ENCODE measurements at regions not wholly inside any gene's neighbourhood (a gene's known extent, or its start where the extent isn't known, plus 50 kb on each side); places are given as distances from the start of the nearest gene placed in this dataset.

DNA sequence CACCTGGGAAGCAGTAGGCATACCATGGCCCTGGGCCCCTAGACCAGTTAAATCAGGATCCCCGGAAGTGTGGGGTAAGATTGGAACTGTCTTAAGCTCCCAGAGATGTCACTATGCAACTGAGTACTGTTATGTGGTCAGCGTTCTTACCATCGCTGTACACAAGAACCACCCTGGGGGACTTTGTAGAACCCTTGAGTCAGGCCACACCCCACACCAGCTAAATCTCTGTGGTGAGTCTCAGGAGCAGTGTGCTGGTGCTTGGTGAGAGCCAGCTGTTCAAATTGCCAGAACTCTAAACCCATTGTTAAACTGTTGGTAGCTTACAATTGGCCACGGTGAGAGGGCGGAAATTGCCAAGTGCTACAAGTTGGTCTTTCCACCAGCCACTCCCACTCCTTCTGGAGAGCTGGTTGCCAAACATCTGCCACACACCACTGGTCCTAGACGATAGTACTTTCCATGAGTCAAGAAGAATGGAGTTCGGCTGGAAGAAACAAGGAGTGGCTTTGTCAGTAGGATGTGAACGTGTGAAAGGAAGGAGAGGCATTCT lies 80.5 kb upstream of the SYNDIG1 start:
- no peak for DNase-seq (ENCODE audit: low read depth, low spot score)
- Histone ChIP-seq H3K4me3 (ENCODE audit: low read depth, low read length) (no peak overlapping the region), H3K27me3 (ENCODE audit: control insufficient read depth, insufficient read depth, low read length) (no peaks in the 10 kb centered on the region), H3K9me3 (ENCODE audit: control insufficient read depth, insufficient read depth, low read length) (no peaks in the 10 kb centered on the region), H3K27ac (ENCODE audit: low read depth, low read length) (no peak overlapping the region)
- ChIA-PET CTCF (no interaction called here), POLR2A (no interaction called here)
- TF ChIP-seq, protein P1, sequence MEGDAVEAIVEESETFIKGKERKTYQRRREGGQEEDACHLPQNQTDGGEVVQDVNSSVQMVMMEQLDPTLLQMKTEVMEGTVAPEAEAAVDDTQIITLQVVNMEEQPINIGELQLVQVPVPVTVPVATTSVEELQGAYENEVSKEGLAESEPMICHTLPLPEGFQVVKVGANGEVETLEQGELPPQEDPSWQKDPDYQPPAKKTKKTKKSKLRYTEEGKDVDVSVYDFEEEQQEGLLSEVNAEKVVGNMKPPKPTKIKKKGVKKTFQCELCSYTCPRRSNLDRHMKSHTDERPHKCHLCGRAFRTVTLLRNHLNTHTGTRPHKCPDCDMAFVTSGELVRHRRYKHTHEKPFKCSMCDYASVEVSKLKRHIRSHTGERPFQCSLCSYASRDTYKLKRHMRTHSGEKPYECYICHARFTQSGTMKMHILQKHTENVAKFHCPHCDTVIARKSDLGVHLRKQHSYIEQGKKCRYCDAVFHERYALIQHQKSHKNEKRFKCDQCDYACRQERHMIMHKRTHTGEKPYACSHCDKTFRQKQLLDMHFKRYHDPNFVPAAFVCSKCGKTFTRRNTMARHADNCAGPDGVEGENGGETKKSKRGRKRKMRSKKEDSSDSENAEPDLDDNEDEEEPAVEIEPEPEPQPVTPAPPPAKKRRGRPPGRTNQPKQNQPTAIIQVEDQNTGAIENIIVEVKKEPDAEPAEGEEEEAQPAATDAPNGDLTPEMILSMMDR (IDR thresholded peaks at IDR 0.05; ENCODE audit: low read depth, low read length): no peak

DNA sequence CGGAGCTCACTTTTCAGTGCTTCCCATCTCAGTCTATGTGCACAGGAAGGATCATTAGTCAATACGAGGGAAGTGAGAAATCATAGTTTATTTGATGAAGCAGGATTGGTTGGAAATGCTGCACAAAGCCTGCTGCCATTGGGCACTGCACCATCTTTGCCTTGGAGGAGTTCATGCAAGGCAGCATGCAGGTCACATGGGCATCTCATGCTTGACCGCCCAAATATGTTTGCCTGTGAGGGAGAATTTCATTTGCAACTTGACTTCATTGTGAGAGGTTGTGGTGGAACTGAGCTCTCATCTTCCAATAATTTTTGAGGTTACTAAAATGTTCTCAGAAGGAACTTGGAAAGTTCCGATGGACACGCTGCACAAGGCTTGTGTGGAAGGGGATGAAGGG lies 83.9 kb upstream of the SYNDIG1 start:
- TF ChIP-seq, protein P1 (IDR thresholded peaks at IDR 0.05; ENCODE audit: low read depth, low read length): no peak
- no peaks in the 10 kb centered on the region for H3K9me3 ChIP-seq (ENCODE audit: control insufficient read depth, insufficient read depth, low read length)
- no peak overlapping the region for H3K27ac ChIP-seq (ENCODE audit: low read depth, low read length)
- ChIA-PET POLR2A (no interaction called here), CTCF (no interaction called here)
- no peak for DNase-seq (ENCODE audit: low read depth, low spot score)
- H3K27me3 ChIP-seq (ENCODE audit: control insufficient read depth, insufficient read depth, low read length): no peaks in the 10 kb centered on the region
- H3K4me3 ChIP-seq (ENCODE audit: low read depth, low read length): no peak overlapping the region

DNA sequence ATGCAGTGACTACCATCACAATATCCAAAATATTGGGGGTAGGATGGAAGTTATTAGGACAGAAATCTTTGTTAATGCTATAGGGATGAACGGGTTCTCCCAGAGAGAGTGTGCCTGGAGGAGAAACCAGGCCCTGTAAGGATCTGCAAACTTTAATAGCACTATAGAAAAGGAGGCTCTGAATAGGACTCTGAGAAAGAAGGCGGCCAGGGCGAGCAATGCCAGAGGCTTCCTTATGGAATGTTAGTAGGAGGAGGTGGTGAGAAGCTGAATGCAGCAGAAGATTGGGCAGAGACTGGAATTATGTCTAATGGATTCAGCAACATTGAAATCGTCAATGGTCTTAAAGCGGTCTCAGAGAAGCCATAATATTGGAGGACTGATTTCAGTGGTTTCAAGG lies 84.6 kb upstream of the SYNDIG1 start:
- Histone ChIP-seq H3K9me3 (ENCODE audit: control insufficient read depth, insufficient read depth, low read length) (no peaks in the 10 kb centered on the region), H3K27me3 (ENCODE audit: control insufficient read depth, insufficient read depth, low read length) (no peaks in the 10 kb centered on the region), H3K4me3 (ENCODE audit: low read depth, low read length) (no peak overlapping the region), H3K27ac (ENCODE audit: low read depth, low read length) (no peak overlapping the region)
- TF ChIP-seq, protein P1 (IDR thresholded peaks at IDR 0.05; ENCODE audit: low read depth, low read length): no peak
- ChIA-PET POLR2A (no interaction called here), CTCF (no interaction called here)
- no peak for DNase-seq (ENCODE audit: low read depth, low spot score)

DNA sequence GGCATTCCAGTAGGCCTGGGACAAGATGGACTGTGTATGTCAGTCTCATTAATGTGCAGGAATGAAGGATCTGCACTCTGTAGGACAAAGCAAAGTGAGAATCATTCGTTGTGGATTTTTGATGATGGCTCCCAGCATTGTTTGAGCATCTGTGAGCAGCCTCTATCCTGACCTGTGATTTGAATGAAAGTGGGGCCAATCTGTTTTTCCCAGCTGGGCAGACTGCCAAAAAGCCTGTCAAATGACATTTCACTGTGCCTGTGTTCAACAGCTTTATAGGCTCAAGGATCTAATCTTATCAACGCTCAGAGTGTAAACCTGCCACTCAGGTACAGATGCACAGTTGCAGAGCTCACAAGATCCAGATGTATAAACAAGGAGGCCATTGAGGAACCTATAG lies 86.7 kb upstream of the SYNDIG1 start:
- no peak overlapping the region for H3K4me3 ChIP-seq (ENCODE audit: low read depth, low read length)
- ChIA-PET POLR2A (no interaction called here), CTCF (interaction anchor here (0.7 kb wide), 1 partner anchor 536 kb away, joined by 4 read pairs; no protein-coding TSS in a partner anchor)
- H3K27ac ChIP-seq (ENCODE audit: low read depth, low read length): no peak overlapping the region
- no peaks in the 10 kb centered on the region for H3K27me3 ChIP-seq (ENCODE audit: control insufficient read depth, insufficient read depth, low read length)
- TF ChIP-seq, protein P1 (IDR thresholded peaks at IDR 0.05; ENCODE audit: low read depth, low read length): no peak
- DNase-seq (ENCODE audit: low read depth, low spot score): no peak
- H3K9me3 ChIP-seq (ENCODE audit: control insufficient read depth, insufficient read depth, low read length): no peaks in the 10 kb centered on the region

DNA sequence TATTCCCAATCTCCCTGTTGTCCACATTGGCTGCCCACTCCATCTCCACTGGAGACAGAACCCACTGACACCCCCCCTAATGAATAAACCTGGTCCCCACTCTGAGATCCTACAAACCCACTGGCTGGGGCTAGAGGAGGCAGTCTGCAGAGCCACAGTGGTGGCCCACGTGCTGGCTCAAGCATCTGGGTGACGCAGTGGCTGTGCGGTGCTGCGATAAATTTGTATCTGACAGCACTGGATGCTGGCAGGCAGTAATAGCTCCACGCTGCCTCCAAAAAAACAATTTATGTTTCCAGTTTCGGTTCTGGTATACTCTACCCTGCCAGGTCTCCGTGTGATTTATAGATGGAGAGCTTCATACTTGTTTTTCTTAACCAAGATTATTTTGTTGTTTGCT lies 87.1 kb upstream of the SYNDIG1 start:
- DNase-seq (ENCODE audit: low read depth, low spot score): no peak
- TF ChIP-seq, protein P1 (IDR thresholded peaks at IDR 0.05; ENCODE audit: low read depth, low read length): no peak
- no peak overlapping the region for H3K27ac ChIP-seq (ENCODE audit: low read depth, low read length)
- ChIA-PET POLR2A (no interaction called here), CTCF (no interaction called here)
- H3K9me3 ChIP-seq (ENCODE audit: control insufficient read depth, insufficient read depth, low read length): no peaks in the 10 kb centered on the region
- H3K27me3 ChIP-seq (ENCODE audit: control insufficient read depth, insufficient read depth, low read length): no peaks in the 10 kb centered on the region
- H3K4me3 ChIP-seq (ENCODE audit: low read depth, low read length): no peak overlapping the region
